HG02943 (cell line): ENCODE measurements at regions not wholly inside any gene's neighbourhood (a gene's known extent, or its start where the extent isn't known, plus 50 kb on each side); places are given as distances from the start of the nearest gene placed in this dataset.
A peak's percentile ranks its signal among the peaks of the same experiment; 100 is the strongest.

ENCODE experiments used
- ATAC-seq: cut with Tn5 transposase; IDR thresholded peaks from one replicate; pipeline ENCODE4 v1.9.1; 2021; ENCODE audit warnings: mild to moderate bottlenecking, low read depth, moderate library complexity; ENCODE audit not compliant: unreplicated experiment

DNA sequence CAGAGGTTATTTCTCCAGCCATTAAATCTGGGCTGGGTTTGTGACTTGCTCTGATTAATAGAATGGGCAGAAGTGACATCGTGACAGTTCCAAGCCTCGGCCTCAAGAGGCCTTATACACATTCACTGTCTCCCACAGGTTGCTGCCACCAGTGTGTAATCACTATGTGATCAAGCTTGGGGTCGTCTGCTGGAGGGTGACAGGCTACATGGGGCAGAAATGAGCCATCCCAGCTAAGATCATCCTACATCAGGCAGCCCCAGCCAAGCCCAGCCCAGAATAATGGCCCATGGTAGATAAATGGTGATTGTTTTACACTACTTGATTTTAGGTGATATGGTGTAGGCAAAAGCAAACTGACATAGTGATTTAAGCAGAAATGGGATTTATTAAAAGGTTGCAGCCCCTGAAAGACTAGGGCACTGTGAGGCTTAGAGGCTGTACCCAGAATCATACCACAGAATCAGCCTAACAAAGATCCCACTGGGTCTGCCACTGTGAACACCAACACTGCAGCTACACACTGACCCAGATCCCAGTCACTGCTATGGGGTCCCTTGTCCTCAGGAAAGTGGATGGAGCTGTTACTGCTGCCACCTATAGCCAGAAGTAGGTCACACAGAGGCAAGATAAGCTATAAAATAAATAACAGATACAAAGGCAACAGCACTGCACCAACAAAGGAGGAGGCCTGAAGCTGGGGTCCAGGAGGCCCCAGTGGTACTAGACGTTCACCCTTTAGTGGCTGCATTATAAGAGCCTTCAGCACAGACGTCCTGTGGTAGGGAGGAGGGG, 159.6 kb upstream of the RBPJ start:
- ATAC-seq, result no peak

DNA sequence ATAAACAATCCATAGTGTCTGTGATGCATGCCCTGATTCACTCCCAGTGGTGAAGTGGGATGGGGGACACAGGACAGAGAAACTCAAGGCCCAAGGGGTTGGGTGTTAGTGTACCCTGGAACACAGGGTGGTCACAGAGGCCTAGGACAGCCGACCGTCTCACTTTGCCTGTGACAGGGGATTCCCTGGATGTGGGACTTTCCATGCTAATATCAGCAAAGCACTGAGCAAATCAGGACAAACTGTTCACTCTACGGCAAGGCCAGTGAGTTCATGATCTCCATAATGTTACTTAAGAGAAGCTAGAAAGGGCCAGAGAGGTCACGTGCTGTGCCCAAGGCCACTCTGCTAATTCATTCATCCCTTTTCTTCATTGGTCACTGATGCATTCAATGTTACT, 158.7 kb upstream of the RBPJ start:
- ATAC-seq, result no peak

DNA sequence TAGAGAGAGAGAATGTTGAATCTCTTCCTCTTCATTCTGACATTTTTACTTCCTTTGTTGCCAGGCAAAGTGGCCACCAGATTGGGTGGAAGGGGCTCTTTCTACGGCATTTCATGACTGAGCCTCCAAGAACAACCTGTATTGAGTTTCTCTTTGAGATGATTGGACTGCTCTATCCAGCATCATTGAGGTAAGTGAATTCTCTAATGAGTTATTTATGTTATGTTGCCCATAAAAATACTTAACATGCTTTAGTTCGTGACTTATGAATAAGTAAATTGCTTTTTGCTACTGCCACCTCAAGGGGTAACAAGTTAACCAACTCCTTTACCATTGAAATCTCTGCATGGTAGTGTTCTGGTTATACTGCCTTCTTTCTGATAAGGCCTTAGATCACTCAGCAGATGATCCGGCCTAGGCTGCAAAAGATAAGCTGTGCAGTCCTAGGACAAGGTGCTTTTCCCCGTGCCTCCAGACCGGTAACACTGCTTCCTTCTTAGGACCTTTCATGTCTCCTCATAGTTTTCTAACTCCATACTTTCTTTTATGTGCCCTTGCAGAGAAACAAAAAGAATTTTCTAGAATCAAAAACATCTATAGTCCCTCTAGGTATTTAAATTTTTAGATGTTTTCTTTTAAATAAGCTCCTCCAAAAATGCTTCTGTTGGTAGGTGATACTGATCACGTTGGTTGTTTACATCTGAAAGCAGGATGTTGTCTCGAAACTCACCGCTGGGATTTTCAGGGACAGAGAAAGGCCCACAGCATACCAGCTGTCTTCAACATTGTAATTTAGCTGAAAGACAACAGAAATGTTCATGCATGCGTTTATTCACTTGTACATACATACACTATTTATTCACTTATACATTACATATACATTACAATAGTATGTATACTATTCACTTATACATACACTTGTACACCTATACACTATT, 157.1 kb upstream of the RBPJ start:
- ATAC-seq, result no peak

DNA sequence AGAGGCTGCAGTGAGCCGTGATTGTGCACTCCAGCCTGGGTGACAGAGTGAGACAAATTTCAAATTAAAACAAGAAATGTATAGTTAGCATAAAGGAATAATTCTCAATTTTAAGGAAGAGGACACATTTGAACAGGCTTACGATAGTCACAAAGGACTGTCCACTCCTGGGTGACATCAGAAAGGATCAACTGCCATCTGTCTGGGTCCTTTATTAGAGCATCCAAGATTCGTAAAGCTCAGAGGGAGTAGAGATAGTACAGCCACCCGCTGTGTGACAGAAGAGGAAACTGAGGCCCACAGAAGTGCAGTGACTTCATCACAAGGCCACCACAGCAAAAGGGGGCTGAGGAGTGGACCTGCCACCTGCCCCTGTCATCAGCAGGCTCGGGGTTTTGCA, 149.3 kb upstream of the RBPJ start:
- no peak for ATAC-seq

DNA sequence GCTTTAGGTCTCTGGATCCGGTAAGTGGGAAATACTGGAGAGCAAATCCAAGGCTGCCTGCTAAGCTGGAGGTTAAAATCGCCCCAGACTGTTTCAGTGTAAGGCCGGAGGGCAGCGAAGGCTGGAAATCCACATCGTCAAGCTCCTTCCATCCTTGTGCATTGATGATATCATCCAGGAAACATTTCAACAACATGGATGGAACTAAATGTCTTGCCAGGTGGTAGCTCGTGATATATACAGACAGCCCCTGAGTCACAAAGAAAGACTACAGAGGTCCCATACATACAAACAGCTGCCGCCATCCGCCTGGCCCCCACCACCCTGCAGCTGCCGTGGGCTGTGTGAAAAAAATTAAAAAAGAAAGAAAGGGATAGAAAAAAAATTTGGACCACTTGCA, 148.9 kb upstream of the RBPJ start:
- no peak for ATAC-seq

DNA sequence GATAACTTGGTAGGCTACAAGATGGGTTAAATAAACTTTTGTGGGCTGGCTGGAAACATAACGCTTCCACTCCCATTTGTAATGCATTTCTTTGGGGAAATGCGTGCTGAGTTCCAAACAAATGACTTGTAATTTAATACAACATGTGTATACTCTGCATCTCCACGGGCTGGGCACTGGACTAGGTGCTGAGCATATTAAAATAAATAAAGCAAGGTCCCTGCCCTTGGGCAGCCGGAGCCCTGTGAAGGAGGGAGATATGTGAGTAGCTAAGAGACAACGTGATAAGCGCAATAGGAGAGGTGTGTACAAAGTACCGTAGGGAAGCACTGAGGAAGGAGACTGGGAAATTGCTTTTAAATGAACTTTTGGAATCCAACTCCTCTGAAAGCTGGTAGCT, 147.2 kb upstream of the RBPJ start:
- no peak for ATAC-seq

DNA sequence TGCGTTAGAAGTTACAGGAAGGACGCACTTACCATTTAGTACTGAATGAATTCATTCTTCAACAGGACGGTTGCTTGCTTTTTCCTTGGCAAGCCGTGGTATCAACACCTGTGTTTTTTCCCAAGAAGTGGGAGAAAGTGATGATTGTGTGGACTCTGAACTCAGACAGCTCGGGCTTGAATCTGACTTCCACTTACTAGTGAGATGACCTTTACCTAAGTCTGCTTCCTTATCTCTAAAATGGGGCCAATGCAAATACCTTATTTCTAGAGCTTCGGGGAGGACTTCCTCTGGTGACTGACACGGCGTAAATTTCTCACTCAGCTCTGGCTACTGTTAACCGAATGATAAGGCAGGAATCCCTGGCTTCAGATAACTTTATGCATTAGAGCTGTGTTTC, 146.8 kb upstream of the RBPJ start:
- ATAC-seq, result no peak

DNA sequence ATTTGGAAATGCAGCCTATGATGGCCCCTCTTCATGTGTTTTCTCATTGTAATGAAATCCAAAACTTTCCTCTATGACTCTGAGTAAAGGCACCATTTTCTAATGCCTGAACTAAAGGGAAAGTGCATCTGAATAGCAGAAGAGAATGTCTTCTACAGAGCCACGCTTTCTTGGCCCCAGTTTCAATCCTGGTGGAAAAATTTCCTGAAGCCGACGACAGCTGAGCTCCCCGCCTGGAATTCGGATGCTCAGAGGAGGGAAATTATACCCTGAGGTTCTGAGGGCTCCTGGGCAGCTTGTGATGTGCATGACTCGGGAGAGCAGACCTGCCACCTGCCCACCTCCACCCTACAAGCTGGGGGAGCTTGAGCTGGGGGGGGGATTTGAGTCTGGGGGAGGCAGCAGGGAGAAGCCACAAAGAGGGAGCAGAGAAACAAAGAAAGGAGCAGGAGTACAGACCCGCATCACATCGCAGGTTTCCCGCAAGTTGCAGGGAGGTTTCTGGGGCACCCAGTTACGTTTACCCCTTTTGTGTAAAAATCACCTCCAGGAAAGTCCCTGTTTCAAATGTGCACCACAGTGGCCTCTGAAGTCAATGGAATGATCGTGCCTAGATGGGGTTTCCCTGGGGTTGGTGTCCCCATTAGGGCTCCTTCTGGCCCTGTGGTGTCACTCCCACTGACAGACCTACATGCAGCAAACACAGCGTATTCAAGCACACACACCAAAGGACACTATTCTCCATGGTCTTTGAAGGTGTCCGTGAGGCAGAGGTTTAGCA, 145.6 kb upstream of the RBPJ start:
- no peak for ATAC-seq

DNA sequence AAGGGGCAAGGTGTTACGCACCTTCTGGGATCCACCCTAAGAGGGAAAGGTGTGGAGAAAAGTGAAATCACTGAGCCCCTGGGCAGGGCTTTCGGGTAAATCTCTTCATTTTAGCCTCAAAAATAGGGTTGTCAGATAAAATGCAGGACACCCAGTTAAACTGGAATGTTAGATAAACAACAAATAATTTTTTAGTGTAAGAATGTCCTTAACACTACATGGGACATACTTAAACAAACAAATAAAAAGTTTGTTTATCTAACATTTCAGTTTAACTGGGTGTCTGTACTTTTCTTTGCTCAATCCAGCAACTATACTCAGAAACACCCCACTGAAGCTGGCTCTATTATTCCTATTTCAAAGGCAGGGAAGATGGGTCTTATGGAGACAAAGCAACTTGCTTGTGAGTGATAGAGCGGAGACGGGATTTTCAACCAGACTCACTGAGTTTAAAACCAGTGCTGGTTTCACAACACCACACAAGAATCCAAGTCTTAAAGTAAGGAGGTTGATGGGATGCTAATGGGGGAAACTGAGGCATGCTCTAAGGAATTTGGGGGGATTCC, 144.8 kb upstream of the RBPJ start:
- no peak for ATAC-seq

DNA sequence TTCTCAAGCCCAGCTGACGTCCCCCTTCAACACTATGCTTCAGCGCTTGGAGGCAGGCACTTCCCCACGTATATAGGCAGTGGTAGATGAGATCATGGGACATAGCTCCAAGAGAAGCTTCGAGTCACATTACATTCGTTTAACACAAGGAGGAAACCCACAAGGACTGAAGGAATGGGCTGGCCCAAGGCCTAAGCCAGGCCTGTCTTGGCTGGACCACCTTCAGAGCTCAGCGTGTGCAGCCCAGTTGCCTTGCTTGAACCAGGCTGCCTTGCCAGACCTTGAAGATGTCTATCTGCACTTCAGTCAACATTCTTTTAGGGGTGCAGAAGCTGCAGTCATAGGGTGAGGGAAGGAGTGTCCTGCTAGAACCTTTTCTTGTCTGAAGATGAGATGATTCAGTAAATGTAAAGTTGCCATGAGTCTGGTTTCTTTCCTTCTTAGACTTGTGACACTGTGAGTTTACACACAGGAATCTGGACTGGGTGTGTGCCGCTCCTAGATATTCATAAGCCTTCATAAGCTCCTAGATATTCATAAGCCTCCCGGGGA, 144.1 kb upstream of the RBPJ start:
- ATAC-seq, result no peak

DNA sequence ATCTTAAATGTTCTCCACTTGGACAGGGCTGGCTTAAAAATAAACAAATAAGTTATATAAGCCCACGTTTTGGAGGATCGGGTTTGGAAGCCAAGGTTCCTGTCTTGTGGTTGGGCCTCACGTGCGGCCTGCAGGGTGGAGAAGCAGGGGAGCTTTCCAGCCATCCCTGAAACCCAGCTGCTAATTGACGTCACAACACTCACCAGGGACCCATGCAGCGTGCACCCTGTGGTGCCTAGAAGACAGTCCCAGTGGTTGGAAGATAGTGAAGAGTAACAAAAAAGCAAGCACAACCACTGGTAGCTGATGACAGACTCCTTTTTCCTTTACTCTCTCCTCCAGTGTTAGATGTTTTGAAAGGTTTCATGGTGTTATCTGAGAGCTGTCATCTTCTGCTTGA, 142.0 kb upstream of the RBPJ start:
- ATAC-seq, result peak; percentile 13

DNA sequence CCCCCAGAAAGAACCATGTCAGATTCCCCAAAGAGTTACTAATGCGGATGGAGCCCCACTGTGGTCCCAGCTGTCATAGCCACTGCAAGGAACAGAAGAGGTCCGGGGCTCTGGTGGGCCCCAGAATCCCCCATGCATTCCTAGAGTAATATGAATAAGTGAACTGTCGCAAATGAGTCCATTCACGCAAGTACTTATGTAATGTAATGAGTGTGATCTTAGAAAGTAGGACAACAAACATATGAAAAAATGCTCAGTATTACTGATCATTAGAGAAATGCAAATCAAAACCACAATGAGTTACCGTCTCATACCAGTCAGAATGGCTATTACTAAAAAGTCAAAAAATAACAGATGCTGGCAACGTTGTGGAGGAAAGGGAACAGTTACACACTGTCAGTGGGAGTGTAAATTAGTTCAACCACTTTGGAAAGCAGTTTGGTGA, 141.5 kb upstream of the RBPJ start:
- ATAC-seq, result peak; percentile 63

DNA sequence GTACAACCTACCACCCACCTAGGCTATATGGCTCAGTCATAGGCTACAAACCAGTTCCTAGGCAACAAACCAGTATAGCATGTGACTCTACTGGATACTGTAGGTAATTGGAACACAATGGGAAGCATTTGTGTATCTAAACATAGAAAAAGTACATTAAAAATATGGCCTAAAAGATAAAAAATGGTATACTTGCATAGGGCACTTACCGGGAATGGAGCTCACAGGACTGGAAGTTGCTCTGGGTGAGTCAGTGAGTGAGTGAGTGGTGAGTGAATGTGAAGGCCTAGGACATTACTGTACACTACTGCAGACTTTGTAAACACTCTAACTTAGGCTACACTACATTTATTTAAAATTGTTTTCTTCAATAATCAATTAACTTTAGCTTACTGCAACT, 139.2 kb upstream of the RBPJ start:
- ATAC-seq, result no peak

DNA sequence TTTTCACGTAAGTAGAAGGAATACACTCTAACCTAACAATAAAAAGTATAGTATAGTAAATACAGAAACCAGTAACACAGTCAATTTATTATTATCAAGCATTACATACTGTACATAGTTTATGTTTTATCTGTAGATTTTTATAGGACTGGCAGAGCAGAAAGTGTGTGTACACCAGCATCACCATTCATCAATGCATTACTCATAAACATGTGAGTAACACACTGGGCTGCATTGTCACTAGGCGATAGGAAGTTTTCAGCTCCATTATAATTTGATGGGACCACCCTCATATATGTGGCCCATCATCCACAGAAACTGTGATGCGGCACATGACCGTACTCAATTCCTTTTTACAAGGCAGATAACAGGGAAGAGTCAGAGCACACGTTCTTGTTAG, 137.8 kb upstream of the RBPJ start:
- ATAC-seq, result no peak

DNA sequence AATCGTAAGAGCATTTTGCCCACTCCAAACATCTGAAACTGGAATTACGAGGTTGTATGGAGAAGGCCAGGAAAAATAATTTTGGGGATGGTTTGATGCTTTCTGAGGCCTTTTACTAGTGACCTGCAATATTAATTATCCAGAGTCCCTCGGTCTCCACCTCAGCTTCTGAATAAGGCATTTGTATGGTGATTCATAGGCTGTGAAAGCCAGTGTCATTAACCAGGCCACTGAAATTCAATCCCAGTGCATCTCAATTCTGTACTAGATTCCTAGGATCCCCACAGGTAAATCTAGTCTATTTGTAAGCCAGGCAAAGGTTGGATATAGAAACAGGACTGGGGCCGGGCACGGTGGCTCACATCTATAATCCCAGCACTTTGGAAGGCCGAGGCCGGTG, 135.4 kb upstream of the RBPJ start:
- ATAC-seq, result no peak

DNA sequence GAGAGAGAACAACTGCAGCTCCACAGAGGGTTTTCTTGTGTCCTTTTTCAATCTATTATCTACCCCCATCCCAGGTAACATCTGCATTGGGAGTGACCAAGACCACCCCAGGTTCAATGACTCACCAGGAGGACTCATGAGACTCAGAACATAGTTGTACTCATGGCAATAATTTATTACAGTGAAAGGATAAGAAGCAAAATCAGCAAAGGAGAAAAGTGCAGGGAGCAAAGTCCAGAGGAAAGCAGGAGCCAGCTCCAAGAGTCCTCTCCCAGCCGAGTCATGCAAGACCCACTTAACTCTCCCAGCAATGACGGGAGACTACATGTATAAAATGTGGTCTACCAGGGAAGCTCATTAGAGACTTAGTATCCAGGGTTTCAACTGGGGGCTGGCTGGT, 129.5 kb upstream of the RBPJ start:
- no peak for ATAC-seq

DNA sequence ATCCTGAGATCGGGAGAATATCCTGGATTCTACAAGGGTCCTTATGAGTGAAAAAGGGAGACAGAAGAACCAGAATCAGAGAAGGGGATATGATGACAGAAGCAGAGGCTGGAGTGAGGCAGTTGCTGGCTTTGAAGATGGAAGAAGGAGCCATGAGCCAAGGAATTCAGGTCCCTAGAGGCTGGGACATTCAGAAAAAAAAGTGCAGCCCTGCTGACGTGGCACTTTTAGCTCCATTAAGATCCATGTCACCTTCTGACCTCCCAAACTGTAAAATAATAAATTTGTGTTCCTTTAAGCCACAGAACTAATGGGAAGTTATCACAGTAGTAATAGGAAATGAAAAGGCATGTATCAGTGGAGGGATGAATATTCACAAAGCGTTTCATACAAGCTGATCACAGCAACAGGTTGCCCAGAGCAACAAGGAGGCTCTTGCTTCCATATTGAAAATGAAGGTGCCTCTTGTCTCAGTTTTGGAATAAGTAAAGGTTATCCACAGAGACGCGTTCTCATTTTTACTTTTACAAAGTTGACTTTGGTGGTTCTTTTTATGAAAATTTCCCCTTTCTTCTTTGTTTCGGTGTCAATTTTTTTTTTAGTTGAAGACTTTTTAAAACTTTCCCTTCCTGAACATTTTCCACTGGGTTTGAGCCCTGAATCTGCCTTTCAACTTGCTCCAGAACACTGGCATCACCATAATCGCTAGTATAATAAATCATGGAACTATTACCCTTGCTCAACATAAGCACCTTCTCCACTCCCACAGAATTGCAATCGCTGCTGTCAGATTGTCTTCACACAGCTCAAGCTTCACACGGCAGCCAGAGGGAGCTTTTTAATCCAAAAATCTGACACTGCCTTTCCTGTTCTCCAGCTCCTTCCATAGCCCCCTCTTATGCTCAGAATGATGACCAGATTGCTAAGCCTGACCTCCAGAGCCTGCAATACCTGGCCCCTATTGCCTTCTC, 127.6 kb upstream of the RBPJ start:
- no peak for ATAC-seq

DNA sequence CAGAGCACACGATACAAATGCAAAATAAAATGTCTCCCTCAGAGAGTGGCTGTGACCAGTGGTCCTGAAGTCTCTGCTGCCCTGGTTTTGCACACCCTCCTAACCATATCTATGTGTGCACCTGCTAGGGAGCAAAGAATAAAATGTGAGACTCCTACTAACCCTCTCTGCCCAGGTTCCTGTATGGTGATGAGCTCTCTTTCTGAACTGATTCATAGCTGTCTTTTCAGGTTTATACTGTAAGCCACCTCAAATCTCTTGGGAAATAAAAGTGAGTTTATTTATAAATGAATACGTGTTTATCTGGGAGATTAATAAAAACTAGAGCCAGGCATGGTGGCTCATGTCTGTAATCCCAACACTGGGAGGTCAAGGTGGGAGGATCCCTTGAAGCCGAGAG, 126.0 kb upstream of the RBPJ start:
- ATAC-seq, result peak; percentile 38

DNA sequence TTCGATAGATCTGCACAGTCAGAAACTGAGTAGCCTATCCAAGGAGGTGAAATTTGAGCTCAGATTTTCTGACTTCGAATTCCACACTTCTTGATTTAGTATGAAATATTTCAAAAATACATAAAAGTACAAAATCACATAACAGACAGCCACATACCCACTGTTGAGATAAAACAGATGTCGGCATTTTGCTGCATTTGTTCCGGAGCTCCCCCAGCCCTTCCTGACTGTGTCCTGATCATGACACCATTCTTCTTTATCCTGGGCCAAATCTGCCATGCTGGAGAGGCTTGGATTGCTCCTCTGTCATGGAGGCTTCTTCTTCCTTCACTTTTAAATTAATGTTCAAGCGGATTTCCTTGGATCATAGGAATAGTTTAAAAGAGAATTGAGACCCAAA, 124.2 kb upstream of the RBPJ start:
- no peak for ATAC-seq
